HepG2 (cell line): ENCODE measurements at regions not wholly inside any gene's neighbourhood (a gene's known extent, or its start where the extent isn't known, plus 50 kb on each side); places are given as distances from the start of the nearest gene placed in this dataset.

Experiments
- ARNTL ChIP-seq: sonication (generic); formaldehyde crosslinking; IDR thresholded peaks from 2 replicates; pipeline ENCODE4 v1.4.0; 2020; ENCODE audit warnings: mild to moderate bottlenecking, missing genetic modification reagents
- CCDC6 ChIP-seq: sonication (generic); formaldehyde crosslinking; IDR thresholded peaks from 2 replicates; pipeline ENCODE4 v1.8.1; 2022; ENCODE audit warnings: mild to moderate bottlenecking, missing genetic modification reagents, moderate library complexity
- CHCHD3 ChIP-seq: sonication (generic); formaldehyde crosslinking; IDR thresholded peaks from 2 replicates; pipeline ENCODE4 v1.8.0; 2022; ENCODE audit warnings: mild to moderate bottlenecking, missing genetic modification reagents, moderate library complexity
- CSRNP2 ChIP-seq: sonication (generic); formaldehyde crosslinking; conservative IDR thresholded peaks from 2 replicates; pipeline ENCODE4 v1.8.0; 2022; ENCODE audit warnings: low read depth, missing genetic modification reagents
- ERF ChIP-seq: IDR thresholded peaks from 2 replicates; pipeline ENCODE4 v1.6.1; 2018; ENCODE audit warnings: missing biosample characterization, missing genetic modification reagents
- GMEB1 ChIP-seq: sonication (generic); formaldehyde crosslinking; IDR thresholded peaks from 2 replicates; pipeline ENCODE4 v1.5.1; 2020; ENCODE audit warnings: missing genetic modification reagents, mild to moderate bottlenecking, borderline replicate concordance
- HNRNPLL ChIP-seq: fragments of 200-400 bp; formaldehyde crosslinking; IDR thresholded peaks from 2 replicates; pipeline ENCODE4 v1.6.1; 2017; ENCODE audit warnings: mild to moderate bottlenecking, low read depth, low read length; ENCODE audit not compliant: poor library complexity, severe bottlenecking
- JUN ChIP-seq: sonication (generic); formaldehyde crosslinking; IDR thresholded peaks from 2 replicates; pipeline ENCODE4 v1.4.0; 2020; ENCODE audit warnings: mild to moderate bottlenecking, missing genetic modification reagents
- MAF1 ChIP-seq: sonication (generic); formaldehyde crosslinking; IDR thresholded peaks from 2 replicates; pipeline ENCODE4 v1.5.0; 2020; ENCODE audit warnings: missing genetic modification reagents, borderline replicate concordance
- RBFOX2 ChIP-seq: fragments of 200-400 bp; formaldehyde crosslinking; IDR thresholded peaks from 2 replicates; pipeline ENCODE4 v1.6.1; 2017; ENCODE audit warnings: low read depth, mild to moderate bottlenecking, low read length
- SETDB1 ChIP-seq: sonication (generic); formaldehyde crosslinking; IDR thresholded peaks from 2 replicates; pipeline ENCODE4 v1.5.1; 2020; ENCODE audit warnings: missing genetic modification reagents, mild to moderate bottlenecking, borderline replicate concordance
- SP5 ChIP-seq: IDR thresholded peaks from 2 replicates; pipeline ENCODE4 v1.6.1; 2016; ENCODE audit warnings: low read depth, borderline replicate concordance
- U2AF1 ChIP-seq: fragments of 200-400 bp; formaldehyde crosslinking; optimal IDR thresholded peaks from 2 replicates; pipeline ENCODE3; 2017; ENCODE audit warnings: mild to moderate bottlenecking, low read depth, low read length
- ZBTB20 ChIP-seq: sonication (generic); formaldehyde crosslinking; IDR thresholded peaks from 2 replicates; pipeline ENCODE4 v1.8.1; 2023; ENCODE audit warnings: missing genetic modification reagents, low read depth, mild to moderate bottlenecking, borderline replicate concordance
- ZBTB43 ChIP-seq: sonication (generic); formaldehyde crosslinking; conservative IDR thresholded peaks from 2 replicates; pipeline ENCODE4 v1.4.0; 2020; ENCODE audit warnings: missing genetic modification reagents
- ZFP91 ChIP-seq: sonication (generic); formaldehyde crosslinking; IDR thresholded peaks from 2 replicates; pipeline ENCODE4 v1.9.0; 2022; ENCODE audit warnings: missing genetic modification reagents, mild to moderate bottlenecking, borderline replicate concordance
- ZKSCAN8 ChIP-seq: IDR thresholded peaks from 2 replicates; pipeline ENCODE4 v1.6.1; 2016; ENCODE audit warnings: borderline replicate concordance, missing genetic modification reagents, missing compliant biosample characterization
- ZNF276 ChIP-seq: sonication (generic); formaldehyde crosslinking; IDR thresholded peaks from 2 replicates; pipeline ENCODE4 v1.4.0; 2020; ENCODE audit warnings: mild to moderate bottlenecking, low read depth, missing genetic modification reagents
- ZNF296 ChIP-seq: sonication (generic); formaldehyde crosslinking; conservative IDR thresholded peaks from 2 replicates; pipeline ENCODE4 v1.5.0; 2020; ENCODE audit warnings: mild to moderate bottlenecking, missing genetic modification reagents
- ZNF530 ChIP-seq: sonication (generic); formaldehyde crosslinking; IDR thresholded peaks from 2 replicates; pipeline ENCODE4 v1.5.0; 2020; ENCODE audit warnings: low read depth, mild to moderate bottlenecking, missing genetic modification reagents

GRCh38 chr20:16124911-16125776 lies 448.1 kb downstream of the KIF16B start (continued):
- no peak for TF ChIP-seq ZFP91
- TF ChIP-seq CSRNP2 (CRISPR knock-in tag) = no peak
- TF ChIP-seq CCDC6 (CRISPR knock-in tag) = no peak
- no peak for TF ChIP-seq ZBTB20 (CRISPR knock-in tag)
- no peak for TF ChIP-seq SETDB1 (CRISPR knock-in tag)
- TF ChIP-seq ZKSCAN8 = no peak
- TF ChIP-seq RBFOX2 = no peak
- TF ChIP-seq ZNF276 (CRISPR knock-in tag) = no peak
- TF ChIP-seq GMEB1 (CRISPR knock-in tag) = no peak
- TF ChIP-seq SP5 (CRISPR knock-in tag) = no peak
- TF ChIP-seq CHCHD3 (CRISPR knock-in tag) = no peak
- TF ChIP-seq ZNF296 = no peak
- TF ChIP-seq MAF1 (CRISPR knock-in tag) = no peak
- no peak for TF ChIP-seq ARNTL (CRISPR knock-in tag)
- no peak for TF ChIP-seq ERF
- TF ChIP-seq ZBTB43 = no peak
- no peak for TF ChIP-seq HNRNPLL
- TF ChIP-seq U2AF1 = no peak
- no peak for TF ChIP-seq JUN (CRISPR knock-in tag)
- no peak for TF ChIP-seq ZNF530 (CRISPR knock-in tag)
